Ammon's horn (tissue), 1 donor: ENCODE measurements at regions not wholly inside any gene's neighbourhood (a gene's known extent, or its start where the extent isn't known, plus 50 kb on each side); places are given as distances from the start of the nearest gene placed in this dataset.
A peak's percentile ranks its signal among the peaks of the same experiment; 100 is the strongest.

Experiments used
- DNase-seq: peaks from one replicate; pipeline ENCODE4 v3.0.0-alpha.2; 2016; ENCODE audit warnings: low spot score

- peak; percentile 18 for DNase-seq
Observed at GRCh38 chr10:83165265-83165664, 974.0 kb upstream of the GHITM start.

DNA sequence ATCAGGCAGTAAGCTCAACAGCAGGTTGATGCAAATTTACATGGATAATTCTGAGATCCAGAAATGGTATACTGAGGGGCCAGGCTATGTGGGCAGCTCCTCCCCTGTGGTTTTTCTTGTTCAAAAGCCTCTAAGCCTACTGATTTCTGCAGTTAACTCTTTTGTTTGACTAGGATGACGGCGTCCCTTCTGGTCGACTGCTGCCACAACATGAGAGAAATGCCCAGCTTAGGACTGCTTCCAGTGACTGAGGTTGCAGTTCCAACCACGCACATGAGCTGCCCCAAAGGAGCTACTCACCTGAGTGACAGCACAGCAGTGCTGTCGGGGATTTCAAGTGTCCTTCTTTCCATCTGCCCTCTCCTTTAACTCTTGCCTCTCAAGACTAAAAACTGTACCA, 973.0 kb upstream of the GHITM start:
- DNase-seq, result no peak

DNA sequence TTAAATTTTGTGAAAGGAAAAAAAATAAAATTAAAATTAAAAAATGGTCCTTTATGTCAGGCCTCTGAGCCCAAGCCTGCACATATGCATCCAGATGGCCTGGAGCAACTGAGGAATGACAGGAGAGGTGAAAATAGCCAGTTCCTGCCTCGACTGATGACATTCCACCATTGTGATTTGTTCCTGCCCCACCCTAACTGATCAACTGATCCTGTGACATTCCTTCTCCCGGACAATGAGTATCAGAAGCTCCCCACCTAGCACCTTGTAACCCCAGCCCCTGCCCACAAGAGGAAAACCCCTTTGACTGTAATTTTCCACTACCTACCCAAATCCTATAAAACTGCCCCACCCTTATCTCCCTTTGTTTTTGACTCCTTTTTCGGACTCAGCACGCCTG, 972.2 kb upstream of the GHITM start:
- DNase-seq, result no peak

DNA sequence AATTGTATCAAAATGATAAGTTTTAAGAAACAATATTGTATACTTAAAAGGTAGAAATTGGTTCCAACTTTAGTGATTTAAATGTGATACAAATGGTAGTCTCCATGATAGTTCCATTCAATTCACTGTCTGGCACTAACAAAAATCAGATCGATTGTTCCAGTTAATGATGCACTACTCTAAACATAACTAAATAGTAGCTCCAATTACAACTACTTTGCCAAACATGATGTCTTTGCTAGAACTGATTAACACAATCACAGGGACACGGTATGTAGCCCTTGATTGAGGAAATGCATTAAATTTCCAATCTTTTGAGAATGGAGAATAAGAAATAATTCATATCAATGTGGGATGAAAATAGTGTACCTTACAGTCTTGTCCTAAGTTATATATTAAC, 962.4 kb upstream of the GHITM start:
- no peak for DNase-seq

DNA sequence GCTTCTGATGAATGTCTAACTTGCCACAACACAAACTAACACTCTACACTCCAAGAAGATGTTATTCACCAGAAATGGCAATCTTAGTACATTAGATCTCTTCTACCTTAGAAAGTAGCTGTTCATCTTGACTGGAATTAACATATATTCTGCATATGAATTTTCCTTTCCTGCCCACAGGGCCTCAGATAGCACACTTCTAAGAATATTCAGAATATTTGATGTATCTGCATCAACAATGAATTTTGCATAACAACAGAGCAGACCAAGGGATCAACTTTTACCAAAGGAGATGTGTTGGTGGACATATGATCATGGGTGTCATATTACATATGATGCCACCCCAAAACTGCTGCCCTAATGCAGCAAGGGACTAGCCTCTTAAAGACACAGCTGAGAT, 960.8 kb upstream of the GHITM start:
- no peak for DNase-seq

DNA sequence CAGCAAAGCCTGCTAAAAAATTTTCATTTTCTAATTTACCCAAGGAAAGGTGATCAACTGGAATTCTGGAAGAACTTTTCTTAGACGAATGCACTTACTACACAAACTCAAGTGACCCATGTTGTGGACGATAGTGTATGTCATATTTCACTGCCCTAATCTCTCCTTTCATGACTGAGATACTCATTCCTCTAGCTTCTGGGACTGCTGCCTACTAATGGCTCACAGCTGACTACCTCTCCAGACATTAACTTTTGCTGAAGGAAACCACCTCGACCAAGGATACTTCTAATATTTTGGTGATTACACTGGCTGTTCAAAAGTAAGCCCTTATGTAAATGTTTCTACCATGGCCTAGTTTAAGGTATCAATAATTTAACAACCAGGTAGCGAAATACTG, 959.9 kb upstream of the GHITM start:
- DNase-seq, result no peak

DNA sequence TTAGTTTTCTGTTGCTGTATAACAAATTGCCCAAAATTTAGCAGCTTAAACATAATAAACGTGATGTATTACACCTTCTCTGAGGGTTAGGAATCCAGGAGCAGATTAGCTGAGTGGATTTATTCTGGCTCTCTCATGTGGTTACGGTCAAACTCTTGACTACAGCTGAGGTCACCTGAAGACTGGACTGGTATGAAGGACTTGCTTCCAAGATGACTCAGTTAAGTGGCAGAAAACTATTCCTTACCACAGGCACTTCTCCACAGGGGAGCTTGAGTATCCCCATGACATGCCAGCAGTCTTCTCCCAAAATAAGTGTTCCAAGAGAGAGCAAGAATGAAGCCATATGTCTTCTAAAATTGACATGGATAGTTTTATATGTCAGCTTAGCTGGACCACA, 957.2 kb upstream of the GHITM start:
- no peak for DNase-seq

GRCh38 chr10:83184641-83185040, 954.7 kb upstream of the GHITM start:
- DNase-seq, result no peak

- DNase-seq, result no peak
Observed at GRCh38 chr10:83190614-83191013, 948.7 kb upstream of the GHITM start.

DNA sequence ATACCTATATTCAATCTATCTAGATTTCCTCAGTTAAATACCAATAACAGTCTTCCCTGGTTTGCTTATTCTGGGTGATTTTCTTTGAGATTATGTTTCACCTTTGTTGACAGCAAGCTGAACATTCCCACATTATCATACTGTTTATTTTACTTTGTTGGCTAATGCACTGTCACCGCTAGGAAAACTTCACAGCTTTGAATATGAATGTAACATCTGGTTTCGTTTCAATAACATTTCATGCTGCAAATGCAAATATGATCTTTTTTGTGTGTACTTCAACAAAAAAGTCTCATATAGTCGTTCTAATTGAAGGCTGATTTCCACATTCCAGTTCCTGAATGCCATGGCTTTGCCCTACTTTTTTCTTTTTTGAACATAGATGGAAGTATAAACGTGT, 946.3 kb upstream of the GHITM start:
- DNase-seq, result no peak

DNA sequence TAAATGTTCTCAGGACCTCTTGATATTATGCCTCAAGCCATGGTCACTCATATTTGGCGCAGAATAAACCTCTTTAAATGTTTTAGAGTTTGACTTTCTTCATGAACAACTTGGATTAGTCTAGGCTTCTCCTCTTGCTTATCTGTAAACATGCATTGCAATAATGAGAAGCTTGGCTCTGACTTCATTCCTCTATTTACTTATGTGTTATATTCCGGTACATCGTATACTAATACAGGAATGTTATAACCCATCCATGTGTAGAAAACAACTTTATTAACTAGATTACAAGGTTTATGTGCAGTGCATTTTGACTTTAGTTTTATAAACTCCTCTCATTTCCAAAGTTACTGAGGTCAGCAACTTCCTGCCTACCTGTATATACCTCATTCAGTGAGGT, 944.3 kb upstream of the GHITM start:
- no peak for DNase-seq

DNA sequence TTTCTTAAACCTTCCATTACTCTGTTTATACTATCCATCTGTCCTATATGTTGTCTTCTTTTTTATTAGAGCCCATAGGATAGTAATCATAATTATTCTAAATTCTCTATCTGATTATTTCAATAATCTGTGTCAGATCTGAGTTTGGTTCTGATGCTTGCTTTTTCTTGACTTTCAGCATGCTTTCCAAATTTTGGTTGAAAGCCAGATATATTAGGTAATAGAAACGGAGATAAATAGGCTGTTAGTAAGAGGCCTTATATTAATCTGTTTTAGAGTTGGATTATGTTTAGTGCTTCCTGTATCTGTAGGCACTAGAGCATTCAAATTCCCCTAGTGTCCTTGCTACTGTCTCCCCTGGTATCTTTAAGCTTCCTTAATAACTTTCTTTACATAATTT, 939.9 kb upstream of the GHITM start:
- DNase-seq, result no peak

GRCh38 chr10:83205861-83206260, 933.4 kb upstream of the GHITM start:
- no peak for DNase-seq

GRCh38 chr10:83212632-83213334, 926.5 kb upstream of the GHITM start:
- DNase-seq, result no peak

- DNase-seq, result no peak
Observed at GRCh38 chr10:83214136-83214535, 925.2 kb upstream of the GHITM start.

DNA sequence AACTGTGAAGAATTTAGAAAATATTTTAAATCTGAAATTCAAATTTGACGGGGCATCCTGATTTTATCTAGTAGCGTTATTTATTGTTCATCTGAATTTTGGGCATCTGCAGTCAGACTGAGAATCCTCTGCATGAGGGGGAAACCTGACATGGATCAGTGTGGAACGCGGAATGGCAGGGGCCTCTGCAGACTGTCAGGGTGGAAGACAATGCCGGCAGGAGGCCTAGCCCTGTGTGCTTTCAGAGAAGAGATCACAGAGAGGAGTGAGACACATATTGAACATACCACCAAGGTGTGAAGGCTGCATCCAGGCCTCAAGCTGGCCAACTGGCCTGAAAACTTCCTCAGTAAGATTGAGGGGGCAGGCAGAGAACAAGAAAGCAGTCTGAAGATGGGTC, 921.1 kb upstream of the GHITM start:
- DNase-seq, result no peak

DNA sequence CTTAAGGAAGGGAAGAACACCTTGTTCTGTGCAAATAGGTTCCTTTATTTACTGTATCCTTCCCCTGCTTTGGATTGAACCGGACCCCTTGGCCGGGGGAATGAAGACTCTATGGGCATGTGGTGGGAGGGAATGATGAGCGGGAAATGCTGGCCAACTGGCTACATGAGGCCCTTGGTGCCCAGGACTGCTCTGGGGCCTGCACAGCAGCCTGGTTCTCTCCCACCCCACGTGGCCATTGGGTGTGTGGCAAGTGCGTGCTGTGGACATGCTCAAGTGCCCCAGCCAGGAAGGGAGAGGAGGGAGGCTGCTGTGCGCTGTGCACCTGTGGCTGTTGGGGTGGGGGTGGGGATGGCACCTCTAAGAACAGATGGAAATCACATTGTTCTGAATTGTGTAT, 917.0 kb upstream of the GHITM start:
- DNase-seq, result no peak

- no peak for DNase-seq
Observed at GRCh38 chr10:83222832-83223742, 916.2 kb upstream of the GHITM start.

- no peak for DNase-seq
Observed at GRCh38 chr10:83225781-83226180, 913.5 kb upstream of the GHITM start.

GRCh38 chr10:83229991-83230390, 909.3 kb upstream of the GHITM start:
- no peak for DNase-seq

GRCh38 chr10:83233691-83234090, 905.6 kb upstream of the GHITM start:
- no peak for DNase-seq

DNA sequence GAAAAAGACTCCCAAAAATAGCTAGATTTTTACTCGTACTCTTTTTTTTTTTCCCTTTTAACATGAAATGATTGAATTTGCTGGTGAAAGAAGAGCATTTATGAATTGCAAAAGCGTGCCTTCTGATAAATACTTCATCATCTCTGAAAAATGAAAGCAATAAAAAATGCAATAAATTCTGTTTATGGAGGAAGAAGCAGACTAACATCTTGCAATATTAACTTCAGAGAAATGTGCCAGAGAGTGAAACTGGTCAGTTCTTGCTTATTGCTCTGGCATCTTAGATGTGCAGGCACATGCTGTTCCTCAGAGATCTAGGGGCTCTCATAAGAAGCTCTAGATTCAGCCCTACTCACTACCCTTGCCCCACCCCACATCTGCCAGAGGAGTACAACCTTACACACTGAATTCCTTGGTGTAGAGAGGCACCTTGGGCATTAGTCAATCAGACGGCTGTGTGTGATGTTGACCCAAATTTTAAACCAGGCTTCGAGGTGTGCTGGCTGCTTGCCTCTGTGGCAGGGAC, 891.1 kb upstream of the GHITM start:
- no peak for DNase-seq

DNA sequence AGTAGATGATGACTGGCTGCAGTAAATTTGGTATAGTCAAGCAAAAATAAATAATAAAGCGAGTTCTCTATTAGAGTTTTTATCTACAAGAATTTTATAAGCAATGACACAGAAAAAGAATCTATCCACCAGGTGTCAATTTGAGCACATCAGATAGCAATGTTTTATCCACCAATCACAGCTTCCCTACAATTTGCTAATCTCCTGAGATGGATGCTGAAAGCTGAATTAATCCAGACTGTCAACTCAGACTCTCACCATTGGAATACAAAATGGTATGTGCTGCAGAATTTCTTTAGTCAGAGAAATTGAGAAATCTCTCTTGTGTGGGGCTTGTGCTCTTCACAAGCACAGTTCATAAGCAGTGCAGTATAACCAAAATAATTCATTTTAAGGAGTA, 888.9 kb upstream of the GHITM start:
- no peak for DNase-seq
